GM19238 (cell line): ENCODE measurements at regions not wholly inside any gene's neighbourhood (a gene's known extent, or its start where the extent isn't known, plus 50 kb on each side); places are given as distances from the start of the nearest gene placed in this dataset.

Experiments
- DNase-seq: peaks from one replicate; pipeline ENCODE4 v3.0.0; 2011; ENCODE audit warnings: low spot score; ENCODE audit not compliant: insufficient read length

- no peak for DNase-seq
Measured at GRCh38 chr15:93565201-93565600, 476.2 kb upstream of the RGMA start.

GRCh38 chr15:93563218-93563617 lies 474.2 kb upstream of the RGMA start:
- no peak for DNase-seq

DNA sequence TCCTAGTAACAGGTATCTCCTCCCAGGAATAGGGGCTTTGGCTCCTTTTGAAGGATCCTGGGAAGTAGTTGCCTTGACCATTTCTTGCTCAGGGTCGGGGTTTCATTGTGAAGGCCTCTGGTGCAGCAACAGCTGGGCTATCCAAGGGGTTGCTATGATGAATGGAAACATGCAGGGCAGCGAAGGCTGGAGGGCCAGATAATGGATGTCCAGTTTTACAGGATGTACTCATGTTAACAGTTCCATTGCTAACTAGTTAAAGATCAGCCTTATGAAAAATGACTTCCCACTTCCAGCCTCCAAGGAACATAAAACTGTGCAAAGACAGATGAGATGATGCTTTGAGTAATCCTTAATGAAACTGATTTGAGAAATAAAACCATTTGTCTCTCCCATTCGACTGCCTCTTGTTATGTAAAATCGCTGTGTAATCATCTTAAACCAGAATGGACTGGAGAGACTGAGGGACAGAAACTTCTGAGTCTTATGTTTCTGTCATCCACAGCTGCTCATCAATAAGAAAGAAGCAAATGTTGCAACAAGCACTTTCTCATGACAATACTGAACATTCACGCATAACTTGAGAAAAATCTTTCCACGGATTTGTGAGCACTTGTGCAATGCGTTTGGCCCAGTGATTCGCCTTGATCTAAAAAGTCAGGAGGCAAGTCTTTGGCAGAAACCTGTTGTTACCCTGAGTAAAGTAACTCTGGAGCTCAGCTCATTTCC lies 473.5 kb upstream of the RGMA start:
- DNase-seq = no peak

DNA sequence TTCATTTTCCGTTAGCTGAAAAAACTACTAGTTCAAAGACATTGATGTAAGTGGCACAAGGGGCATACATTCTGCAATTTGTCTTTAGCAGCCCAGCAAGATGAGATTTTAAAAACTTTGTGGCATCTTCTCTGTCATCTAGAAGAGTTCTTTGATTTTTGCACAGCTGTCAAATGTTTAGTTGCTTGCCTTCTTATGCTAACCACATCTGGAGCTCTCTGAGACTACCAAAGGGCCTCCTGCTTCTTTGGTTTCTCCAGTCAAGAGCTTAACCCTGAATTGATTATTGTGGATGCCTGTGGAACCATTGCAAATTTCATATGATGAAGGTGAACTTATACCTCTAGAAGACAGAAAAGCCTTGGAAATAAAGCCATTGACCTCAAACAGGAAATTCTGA lies 468.7 kb upstream of the RGMA start:
- DNase-seq = no peak

- DNase-seq = no peak
Measured at GRCh38 chr15:93553167-93553935, 464.3 kb upstream of the RGMA start.

- DNase-seq = no peak
Measured at GRCh38 chr15:93543093-93543492, 454.1 kb upstream of the RGMA start.

GRCh38 chr15:93527374-93528050 lies 438.5 kb upstream of the RGMA start:
- DNase-seq = no peak

DNA sequence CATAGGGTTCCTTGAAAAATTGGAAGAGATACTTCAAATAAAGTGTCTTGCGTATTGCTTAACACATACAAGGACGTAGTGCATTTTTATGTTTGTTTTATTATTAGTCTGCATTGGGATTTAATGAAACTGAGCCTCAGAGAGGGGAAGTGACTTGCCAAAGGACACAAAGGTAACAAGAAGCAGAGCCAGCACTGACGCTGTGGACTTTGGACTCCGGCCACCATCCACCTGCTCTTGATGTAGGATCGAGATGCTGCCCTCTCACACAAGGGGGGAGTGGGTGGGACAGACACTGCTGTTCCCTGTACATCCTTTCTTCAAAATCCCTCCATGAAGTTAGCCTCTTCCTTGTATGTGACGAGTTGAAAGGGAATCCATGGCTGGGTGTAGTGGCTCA lies 435.4 kb upstream of the RGMA start:
- no peak for DNase-seq

- no peak for DNase-seq
Measured at GRCh38 chr15:93523481-93523880, 434.5 kb upstream of the RGMA start.

- no peak for DNase-seq
Measured at GRCh38 chr15:93520206-93520605, 431.2 kb upstream of the RGMA start.

DNA sequence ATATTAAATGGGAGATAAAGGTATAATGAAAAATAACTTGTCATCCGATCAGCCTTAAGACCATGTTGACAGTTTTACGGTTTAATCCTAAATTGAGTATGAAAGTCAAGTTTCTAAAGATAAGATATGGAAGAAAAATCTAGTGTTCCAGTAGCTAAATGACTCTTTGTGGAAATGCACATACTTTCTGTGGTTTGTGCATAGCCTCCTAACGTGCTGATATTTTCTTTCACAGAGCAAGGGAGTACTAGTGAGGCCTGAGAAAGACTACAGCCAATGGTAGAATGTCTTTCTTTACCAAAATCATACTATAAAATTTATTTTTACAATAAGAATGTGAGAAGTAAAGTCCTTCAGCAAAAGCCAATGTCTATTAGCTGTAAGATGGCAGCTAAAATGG lies 430.6 kb upstream of the RGMA start:
- DNase-seq = no peak

DNA sequence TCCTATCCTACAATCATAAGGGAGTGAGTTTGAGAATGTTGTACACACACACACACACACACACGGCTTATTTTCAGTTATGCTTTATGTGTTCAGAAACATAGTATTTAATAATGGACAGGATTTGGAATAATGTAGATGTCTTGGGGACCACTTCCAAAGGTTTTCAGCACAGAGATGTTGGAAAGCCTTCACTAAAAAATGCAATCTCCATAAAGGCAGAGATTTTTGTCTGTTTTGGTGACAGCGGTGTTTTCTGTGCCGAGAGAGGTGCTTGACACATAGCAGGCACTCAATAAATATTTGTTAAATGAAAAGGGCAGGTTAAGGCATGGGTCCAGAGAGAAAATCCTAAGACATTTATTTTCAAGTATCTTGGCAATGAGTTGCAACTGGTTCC lies 428.2 kb upstream of the RGMA start:
- DNase-seq = no peak

DNA sequence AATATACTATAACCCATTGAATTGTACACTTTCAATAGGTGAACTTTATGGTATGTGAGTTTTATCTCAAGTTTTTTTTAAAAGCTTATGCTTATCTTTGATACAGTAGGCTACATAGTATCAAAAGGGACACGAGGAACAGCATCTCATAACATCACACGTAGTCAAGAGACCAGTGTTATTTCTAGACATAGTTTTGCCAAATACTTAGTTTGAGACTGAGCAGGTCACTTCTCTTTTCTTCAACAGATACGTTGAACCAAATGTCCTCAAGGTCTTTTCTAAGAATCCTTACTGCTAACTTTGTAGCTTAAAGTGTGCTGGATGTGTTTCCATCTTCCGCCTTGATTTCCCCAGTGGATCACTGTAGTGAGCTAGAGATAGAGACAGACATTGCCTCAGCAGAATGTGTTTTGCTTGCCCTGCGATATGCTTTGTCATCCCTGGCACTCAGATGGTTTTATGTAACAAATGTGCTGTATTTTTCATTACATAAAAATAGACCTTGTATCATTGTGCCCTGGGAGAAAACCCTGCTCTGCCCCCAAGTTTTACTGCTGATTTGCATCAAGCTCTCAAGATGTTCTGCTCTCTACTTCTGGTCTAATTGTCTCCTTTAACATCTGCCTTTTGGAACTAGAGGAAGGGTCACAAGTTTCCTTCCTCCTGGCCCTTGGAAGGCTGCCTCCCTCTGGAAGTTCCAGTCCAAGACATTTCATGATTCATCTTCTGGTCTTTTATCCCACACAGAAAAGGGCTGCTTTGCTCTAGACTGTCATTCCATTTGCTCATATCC lies 426.4 kb upstream of the RGMA start:
- DNase-seq = no peak

GRCh38 chr15:93506646-93507045 lies 417.6 kb upstream of the RGMA start:
- no peak for DNase-seq

GRCh38 chr15:93505506-93505905 lies 416.5 kb upstream of the RGMA start:
- DNase-seq = no peak

DNA sequence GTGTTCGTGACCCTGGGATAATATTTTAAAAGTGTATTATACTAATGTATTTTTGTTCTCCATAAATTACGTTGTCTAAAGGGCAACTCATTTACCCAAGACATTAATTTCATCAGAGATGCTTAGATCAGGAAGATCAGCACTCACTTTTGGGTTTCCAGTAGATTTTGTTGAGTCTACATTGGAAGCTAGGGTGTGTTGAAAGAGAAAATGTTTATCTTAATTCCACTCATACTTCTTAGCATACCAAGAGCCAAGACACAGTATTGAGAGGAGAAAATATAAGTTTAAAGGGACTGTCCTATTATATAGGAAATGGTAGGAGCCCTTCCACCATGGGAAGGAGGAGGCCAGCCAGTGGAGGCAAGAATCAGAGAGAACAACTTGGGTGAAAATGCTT lies 412.9 kb upstream of the RGMA start:
- no peak for DNase-seq

DNA sequence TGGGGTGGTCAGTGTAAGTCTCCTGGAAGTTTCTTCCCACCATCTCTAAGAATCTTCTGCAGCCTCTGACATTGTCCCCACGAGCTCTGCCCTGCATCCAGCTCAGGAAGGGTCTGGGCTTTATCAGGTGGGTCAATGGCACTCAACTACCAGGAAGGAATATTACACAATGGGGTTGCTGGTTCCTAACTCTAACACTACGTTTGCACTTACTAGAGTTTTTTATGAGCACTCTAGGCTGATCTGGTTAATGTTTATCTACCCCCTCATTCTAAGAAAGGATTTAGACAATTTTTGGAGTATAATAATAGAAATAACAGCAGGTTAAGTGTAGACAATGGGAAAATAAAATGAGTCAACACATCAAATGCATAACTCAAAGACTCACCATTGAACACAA lies 411.1 kb upstream of the RGMA start:
- DNase-seq = no peak

- DNase-seq = no peak
Measured at GRCh38 chr15:93497291-93497690, 408.3 kb upstream of the RGMA start.

- no peak for DNase-seq
Measured at GRCh38 chr15:93496888-93497287, 407.9 kb upstream of the RGMA start.

DNA sequence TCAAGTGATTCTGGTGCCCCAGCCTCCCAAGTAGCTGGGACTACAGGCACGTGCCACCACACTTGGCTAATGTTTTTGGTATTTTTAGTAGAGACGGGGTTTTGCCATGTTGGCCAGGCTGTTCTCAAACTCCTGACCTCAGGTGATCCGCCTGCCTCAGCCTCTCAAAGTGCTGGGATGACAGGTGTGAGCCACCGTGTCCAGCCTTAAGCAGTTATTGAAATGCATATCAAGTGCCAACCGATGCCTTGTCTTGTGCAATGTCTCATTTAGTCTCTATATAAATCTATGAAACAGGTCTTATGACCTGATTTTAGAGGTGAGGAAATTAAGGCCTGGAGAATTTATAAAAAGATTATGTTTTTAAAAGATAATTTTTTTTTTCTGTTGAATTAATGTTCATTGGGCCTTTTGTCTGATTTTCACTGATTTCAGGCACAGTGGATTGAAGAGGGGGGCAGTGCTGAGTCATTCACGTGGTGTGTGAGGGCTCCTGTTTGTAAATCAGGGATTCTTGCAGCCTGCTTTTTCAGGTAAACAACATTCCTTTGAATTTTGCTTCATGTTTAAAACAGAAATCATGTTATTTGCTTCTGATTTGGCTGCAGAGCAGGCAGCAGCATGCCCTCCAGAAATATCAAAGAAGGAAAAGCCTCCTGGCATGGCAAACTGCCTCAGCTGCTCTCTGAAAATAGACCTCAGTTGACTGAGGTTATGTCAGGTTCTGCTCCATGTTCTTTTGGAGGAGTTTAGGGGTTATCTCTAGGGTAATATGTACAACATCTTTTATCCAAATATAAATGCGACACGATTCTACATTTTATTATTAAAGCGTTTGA lies 407.0 kb upstream of the RGMA start:
- no peak for DNase-seq

- DNase-seq = no peak
Measured at GRCh38 chr15:93493172-93493571, 404.2 kb upstream of the RGMA start.
